DND-41 (cell line): ENCODE measurements at regions not wholly inside any gene's neighbourhood (a gene's known extent, or its start where the extent isn't known, plus 50 kb on each side); places are given as distances from the start of the nearest gene placed in this dataset.

Experiments used
- CTCF ChIP-seq: IDR thresholded peaks from 2 replicates; pipeline ENCODE4 v1.5.1; 2012; ENCODE audit warnings: borderline replicate concordance, low read length, moderate library complexity, mild to moderate bottlenecking; ENCODE audit not compliant: poor library complexity, severe bottlenecking; ENCODE audit errors: extremely low read depth
- EZH2 ChIP-seq: IDR thresholded peaks from 3 replicates; pipeline ENCODE4 v1.6.1; 2012; ENCODE audit warnings: borderline replicate concordance, low read depth, mild to moderate bottlenecking, moderate library complexity, low read length, inconsistent platforms; ENCODE audit not compliant: severe bottlenecking

DNA sequence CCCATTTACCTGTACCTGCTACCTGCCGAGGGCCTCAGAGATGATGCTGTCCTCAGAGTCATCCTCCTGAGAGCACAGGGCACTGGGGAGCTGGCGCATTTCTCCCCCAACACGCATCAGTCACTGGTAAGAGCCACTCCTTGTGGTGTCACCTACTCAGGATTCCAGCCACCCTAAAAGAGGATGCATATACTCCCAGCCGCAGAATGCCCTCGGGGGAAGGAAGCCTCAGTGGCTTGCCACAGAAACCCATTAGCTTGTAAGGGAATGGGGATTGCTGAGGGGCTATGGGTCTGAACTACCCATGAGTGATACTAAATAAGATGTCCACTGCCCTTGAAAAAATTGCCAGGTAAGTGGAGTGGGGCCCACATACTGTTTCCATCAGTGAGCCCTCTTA lies 279.2 kb downstream of the WDR11 start:
- TF ChIP-seq CTCF: no peak
- TF ChIP-seq EZH2: no peak
